ACC112 (cell line): ENCODE measurements at regions not wholly inside any gene's neighbourhood (a gene's known extent, or its start where the extent isn't known, plus 50 kb on each side); places are given as distances from the start of the nearest gene placed in this dataset.
"Not testable (repeated sequence)": the region's sequence is repeated elsewhere in the genome, so short reads cannot be mapped to it uniquely, and the experiment has no call there.

Source experiments
- H2AFZ ChIP-seq: fragments of 200-600 bp; sonication (generic); one replicate; pipeline ENCODE4 v1.6.0; 2017; ENCODE audit warnings: antibody characterized with exemption, low read length; ENCODE audit not compliant: unreplicated experiment
- H3K27ac ChIP-seq: fragments of 200-600 bp; sonication (generic); 2 replicates; pipeline ENCODE4 v1.5.1; 2014; ENCODE audit warnings: low read depth, mild to moderate bottlenecking, antibody characterized with exemption, low read length, moderate library complexity
- H3K27me3 ChIP-seq: fragments of 200-600 bp; sonication (generic); 2 replicates; pipeline ENCODE4 v1.6.1; 2014; ENCODE audit warnings: mild to moderate bottlenecking, antibody characterized with exemption, low read length, moderate library complexity, mixed read lengths; ENCODE audit not compliant: insufficient read depth
- H3K36me3 ChIP-seq: fragments of 200-600 bp; sonication (generic); 2 replicates; pipeline ENCODE4 v1.6.1; 2016; ENCODE audit warnings: mild to moderate bottlenecking, antibody characterized with exemption, low read length, moderate library complexity, mixed read lengths; ENCODE audit not compliant: insufficient read depth
- H3K4me1 ChIP-seq: fragments of 200-600 bp; sonication (generic); one replicate; pipeline ENCODE4 v1.6.1; 2016; ENCODE audit warnings: low read length, mixed read lengths; ENCODE audit not compliant: insufficient read depth, unreplicated experiment, control insufficient read depth
- H3K4me3 ChIP-seq: fragments of 200-600 bp; sonication (generic); 2 replicates; pipeline ENCODE4 v1.5.1; 2014; ENCODE audit warnings: mild to moderate bottlenecking, low read depth, low read length
- H3K79me2 ChIP-seq: fragments of 200-600 bp; sonication (generic); one replicate; pipeline ENCODE4 v1.6.0; 2016; ENCODE audit warnings: low read length; ENCODE audit not compliant: control insufficient read depth, unreplicated experiment, insufficient read depth

GRCh38 chr4:134539729-134540231 is 338.2 kb upstream of the PABPC4L start:
- Histone ChIP-seq H3K27me3 (no peaks in the 10 kb centered on the region), H3K79me2 (no peaks in the 10 kb centered on the region), H3K4me3 (no peak overlapping the region), H2AFZ (no peak overlapping the region), H3K4me1 (no peaks in the 10 kb centered on the region), H3K27ac (no peak overlapping the region), H3K36me3 (no peaks in the 10 kb centered on the region)

GRCh38 chr4:134537701-134538100 is 336.1 kb upstream of the PABPC4L start:
- no peaks in the 10 kb centered on the region for H3K4me1 ChIP-seq
- H3K79me2 ChIP-seq = no peaks in the 10 kb centered on the region
- no peak overlapping the region for H2AFZ ChIP-seq
- no peaks in the 10 kb centered on the region for H3K36me3 ChIP-seq
- H3K27me3 ChIP-seq = no peaks in the 10 kb centered on the region
- H3K27ac ChIP-seq = no peak overlapping the region
- no peak overlapping the region for H3K4me3 ChIP-seq

GRCh38 chr4:134533068-134533467 is 331.5 kb upstream of the PABPC4L start:
- Histone ChIP-seq H3K36me3 (no peaks in the 10 kb centered on the region), H3K4me1 (no peaks in the 10 kb centered on the region), H2AFZ (no peak overlapping the region), H3K27ac (no peak overlapping the region), H3K27me3 (no peaks in the 10 kb centered on the region), H3K79me2 (no peaks in the 10 kb centered on the region), H3K4me3 (no peak overlapping the region)

GRCh38 chr4:134531013-134531412 is 329.4 kb upstream of the PABPC4L start:
- H3K36me3 ChIP-seq = no peaks in the 10 kb centered on the region
- no peak overlapping the region for H2AFZ ChIP-seq
- H3K79me2 ChIP-seq = no peaks in the 10 kb centered on the region
- H3K27ac ChIP-seq = no peak overlapping the region
- no peak overlapping the region for H3K4me3 ChIP-seq
- no peaks in the 10 kb centered on the region for H3K4me1 ChIP-seq
- no peaks in the 10 kb centered on the region for H3K27me3 ChIP-seq

- no peak overlapping the region for H3K27ac ChIP-seq
- H3K36me3 ChIP-seq = no peaks in the 10 kb centered on the region
- no peak overlapping the region for H2AFZ ChIP-seq
- no peaks in the 10 kb centered on the region for H3K27me3 ChIP-seq
- H3K79me2 ChIP-seq = no peaks in the 10 kb centered on the region
- no peaks in the 10 kb centered on the region for H3K4me1 ChIP-seq
- no peak overlapping the region for H3K4me3 ChIP-seq
Measured at GRCh38 chr4:134529629-134530028, 328.0 kb upstream of the PABPC4L start.

GRCh38 chr4:134518574-134519217 is 317.1 kb upstream of the PABPC4L start:
- H3K4me1 ChIP-seq = no peaks in the 10 kb centered on the region
- no peak overlapping the region for H2AFZ ChIP-seq
- no peak overlapping the region for H3K27ac ChIP-seq
- no peaks in the 10 kb centered on the region for H3K27me3 ChIP-seq
- H3K79me2 ChIP-seq = no peaks in the 10 kb centered on the region
- no peak overlapping the region for H3K4me3 ChIP-seq
- H3K36me3 ChIP-seq = no peaks in the 10 kb centered on the region

- H3K79me2 ChIP-seq = no peaks in the 10 kb centered on the region
- H3K27me3 ChIP-seq = no peaks in the 10 kb centered on the region
- no peak overlapping the region for H2AFZ ChIP-seq
- no peaks in the 10 kb centered on the region for H3K36me3 ChIP-seq
- H3K4me1 ChIP-seq = no peaks in the 10 kb centered on the region
- H3K4me3 ChIP-seq = no peak overlapping the region
- no peak overlapping the region for H3K27ac ChIP-seq
Measured at GRCh38 chr4:134510544-134510943, 309.0 kb upstream of the PABPC4L start.

- no peak overlapping the region for H3K4me3 ChIP-seq
- H3K27me3 ChIP-seq = no peaks in the 10 kb centered on the region
- no peaks in the 10 kb centered on the region for H3K4me1 ChIP-seq
- no peaks in the 10 kb centered on the region for H3K79me2 ChIP-seq
- no peak overlapping the region for H3K27ac ChIP-seq
- H2AFZ ChIP-seq = no peak overlapping the region
- H3K36me3 ChIP-seq = no peaks in the 10 kb centered on the region
Measured at GRCh38 chr4:134505511-134505910, 303.9 kb upstream of the PABPC4L start.

- Histone ChIP-seq H3K27ac (no peak overlapping the region), H3K79me2 (no peaks in the 10 kb centered on the region), H3K36me3 (no peaks in the 10 kb centered on the region), H3K27me3 (no peaks in the 10 kb centered on the region), H2AFZ (no peak overlapping the region), H3K4me3 (no peak overlapping the region), H3K4me1 (no peaks in the 10 kb centered on the region)
Measured at GRCh38 chr4:134501973-134502643, 300.5 kb upstream of the PABPC4L start.

- H3K79me2 ChIP-seq, H3K27ac ChIP-seq, H3K36me3 ChIP-seq, H3K4me3 ChIP-seq, H3K27me3 ChIP-seq, H2AFZ ChIP-seq, H3K4me1 ChIP-seq: not testable (repeated sequence)
Measured at GRCh38 chr4:134501488-134501887, 299.9 kb upstream of the PABPC4L start.

- Histone ChIP-seq H3K27me3 (no peaks in the 10 kb centered on the region), H3K27ac (no peak overlapping the region), H3K4me3 (no peak overlapping the region), H3K79me2 (no peaks in the 10 kb centered on the region), H3K4me1 (no peaks in the 10 kb centered on the region), H3K36me3 (no peaks in the 10 kb centered on the region), H2AFZ (no peak overlapping the region)
Measured at GRCh38 chr4:134499074-134499473, 297.5 kb upstream of the PABPC4L start.
